ENCODE measurements at regions not wholly inside any gene's neighbourhood (a gene's known extent, or its start where the extent isn't known, plus 50 kb on each side); places are given as distances from the start of the nearest gene placed in this dataset.

- Histone ChIP-seq H3K9ac (ENCODE audit: low read length) (peak overlapping the region; percentile 71), H3K14ac (ENCODE audit: low read length in 2 of 2) (no peak overlapping the region), H2AK5ac (ENCODE audit: low read length, severe bottlenecking) (no peak overlapping the region), H2BK12ac (ENCODE audit: low read length in 2 of 2) (no peak overlapping the region), H2BK5ac (ENCODE audit: low read depth, low read length, poor library complexity, severe bottlenecking) (no peak overlapping the region), H4K8ac (ENCODE audit: low read length) (no peak overlapping the region), H2AFZ (ENCODE audit: low read depth, low read length) (no peak overlapping the region), H3K79me1 (replicated peaks; ENCODE audit: low read length, poor library complexity, severe bottlenecking) (no peaks in the 10 kb centered on the region), H3K27me3 (ENCODE audit: control insufficient read depth in 1 of 2, insufficient read depth in 1 of 2, low read length in 2 of 2) (no peaks in the 10 kb centered on the region), H3K4me1 (ENCODE audit: control insufficient read depth, insufficient read depth, low read depth, low read length) (no peaks in the 10 kb centered on the region), H3K4me2 (ENCODE audit: low read length, poor library complexity, severe bottlenecking) (no peak overlapping the region), H3K36me3 (ENCODE audit: control insufficient read depth in 1 of 2, insufficient read depth in 2 of 2, low read depth in 1 of 2, low read length in 2 of 2) (no peaks in the 10 kb centered on the region), H3K4me3 (ENCODE audit: insufficient read depth in 1 of 2, low read depth in 1 of 2, low read length in 2 of 2) (peak overlapping the region in 1 of 2 experiments; percentile 28), H2BK120ac (ENCODE audit: low read depth, low read length) (no peak overlapping the region), H3K4ac (ENCODE audit: low read depth in 1 of 2, low read length in 2 of 2) (no peak overlapping the region), H4K91ac (ENCODE audit: low read length) (no peak overlapping the region), H3K9me3 (ENCODE audit: control insufficient read depth, low read length) (no peaks in the 10 kb centered on the region), H3K23ac (ENCODE audit: low read length in 2 of 2) (no peak overlapping the region), H2BK15ac (ENCODE audit: low read depth, poor library complexity, severe bottlenecking) (no peak overlapping the region), H3K27ac (ENCODE audit: low read length, poor library complexity, severe bottlenecking) (no peak overlapping the region), H3K18ac (ENCODE audit: low read depth in 1 of 2, low read length in 2 of 2) (no peak overlapping the region)
- WGBS: 61% methylated on average over 2 of the region's 2 CpGs
- peak; percentile 21 for DNase-seq
These were observed 418.8 kb upstream of the SPHKAP start for GRCh38 chr2:228600265-228600664.

- peak overlapping the region; percentile 71 for H3K9ac ChIP-seq (ENCODE audit: low read length)
- H3K14ac ChIP-seq (ENCODE audit: low read length in 2 of 2): no peak overlapping the region
- no peak overlapping the region for H3K18ac ChIP-seq (ENCODE audit: low read depth in 1 of 2, low read length in 2 of 2)
- no peak overlapping the region for H2BK5ac ChIP-seq (ENCODE audit: low read depth, low read length, poor library complexity, severe bottlenecking)
- H3K4me1 ChIP-seq (ENCODE audit: control insufficient read depth, insufficient read depth, low read depth, low read length): no peaks in the 10 kb centered on the region
- no peak overlapping the region for H3K4ac ChIP-seq (ENCODE audit: low read depth in 1 of 2, low read length in 2 of 2)
- no peaks in the 10 kb centered on the region for H3K9me3 ChIP-seq (ENCODE audit: control insufficient read depth, low read length)
- H3K79me1 ChIP-seq (replicated peaks; ENCODE audit: low read length, poor library complexity, severe bottlenecking): no peaks in the 10 kb centered on the region
- no peaks in the 10 kb centered on the region for H3K36me3 ChIP-seq (ENCODE audit: control insufficient read depth in 1 of 2, insufficient read depth in 2 of 2, low read depth in 1 of 2, low read length in 2 of 2)
- no peak for DNase-seq
- H2AFZ ChIP-seq (ENCODE audit: low read depth, low read length): no peak overlapping the region
- no peak overlapping the region for H2BK15ac ChIP-seq (ENCODE audit: low read depth, poor library complexity, severe bottlenecking)
- H4K91ac ChIP-seq (ENCODE audit: low read length): no peak overlapping the region
- H3K4me3 ChIP-seq (ENCODE audit: insufficient read depth in 1 of 2, low read depth in 1 of 2, low read length in 2 of 2): peak overlapping the region in 1 of 2 experiments; percentile 28
- H3K23ac ChIP-seq (ENCODE audit: low read length in 2 of 2): no peak overlapping the region
- no peak overlapping the region for H2BK120ac ChIP-seq (ENCODE audit: low read depth, low read length)
- WGBS: 92% methylated on average over 1 of the region's 1 CpG
- no peak overlapping the region for H3K27ac ChIP-seq (ENCODE audit: low read length, poor library complexity, severe bottlenecking)
- no peak overlapping the region for H3K4me2 ChIP-seq (ENCODE audit: low read length, poor library complexity, severe bottlenecking)
- no peak overlapping the region for H2BK12ac ChIP-seq (ENCODE audit: low read length in 2 of 2)
- no peak overlapping the region for H2AK5ac ChIP-seq (ENCODE audit: low read length, severe bottlenecking)
- no peaks in the 10 kb centered on the region for H3K27me3 ChIP-seq (ENCODE audit: control insufficient read depth in 1 of 2, insufficient read depth in 1 of 2, low read length in 2 of 2)
- no peak overlapping the region for H4K8ac ChIP-seq (ENCODE audit: low read length)
These were observed 418.3 kb upstream of the SPHKAP start for GRCh38 chr2:228599781-228600180.

DNA sequence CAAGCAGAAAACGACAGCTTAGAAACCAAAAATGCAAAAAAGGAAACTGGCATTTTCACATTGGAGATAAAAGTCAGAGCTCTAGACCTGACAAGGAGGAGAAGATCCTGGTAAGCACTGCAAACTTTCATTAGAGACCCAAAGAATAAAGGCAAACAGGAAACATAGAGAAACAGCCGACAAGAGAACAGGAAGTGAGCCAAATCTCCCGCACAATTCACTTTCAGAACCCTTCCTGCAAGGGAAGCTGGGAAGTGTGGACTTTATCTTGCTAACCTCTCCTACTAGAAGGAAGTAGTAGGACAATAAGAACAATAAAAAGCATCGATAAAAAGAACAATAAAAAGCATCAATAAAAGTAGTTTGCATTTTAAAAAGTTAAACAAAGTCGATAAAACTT is 417.8 kb upstream of the SPHKAP start:
- WGBS: 67% methylated on average over 1 of the region's 5 CpGs
- Histone ChIP-seq H2AK5ac (ENCODE audit: low read length, severe bottlenecking) (no peak overlapping the region), H2BK12ac (ENCODE audit: low read length in 2 of 2) (no peak overlapping the region), H3K14ac (ENCODE audit: low read length in 2 of 2) (no peak overlapping the region), H2AFZ (ENCODE audit: low read depth, low read length) (no peak overlapping the region), H3K4me3 (ENCODE audit: insufficient read depth in 1 of 2, low read depth in 1 of 2, low read length in 2 of 2) (no peak overlapping the region), H2BK120ac (ENCODE audit: low read depth, low read length) (no peak overlapping the region), H3K4ac (ENCODE audit: low read depth in 1 of 2, low read length in 2 of 2) (no peak overlapping the region), H4K8ac (ENCODE audit: low read length) (no peak overlapping the region), H3K9me3 (ENCODE audit: control insufficient read depth, low read length) (no peaks in the 10 kb centered on the region), H3K23ac (ENCODE audit: low read length in 2 of 2) (no peak overlapping the region), H2BK5ac (ENCODE audit: low read depth, low read length, poor library complexity, severe bottlenecking) (no peak overlapping the region), H3K79me1 (replicated peaks; ENCODE audit: low read length, poor library complexity, severe bottlenecking) (no peaks in the 10 kb centered on the region), H4K91ac (ENCODE audit: low read length) (no peak overlapping the region), H3K27ac (ENCODE audit: low read length, poor library complexity, severe bottlenecking) (no peak overlapping the region), H3K27me3 (ENCODE audit: control insufficient read depth in 1 of 2, insufficient read depth in 1 of 2, low read length in 2 of 2) (no peaks in the 10 kb centered on the region), H3K9ac (ENCODE audit: low read length) (peak overlapping the region; percentile 20), H2BK15ac (ENCODE audit: low read depth, poor library complexity, severe bottlenecking) (no peak overlapping the region), H3K18ac (ENCODE audit: low read depth in 1 of 2, low read length in 2 of 2) (no peak overlapping the region), H3K36me3 (ENCODE audit: control insufficient read depth in 1 of 2, insufficient read depth in 2 of 2, low read depth in 1 of 2, low read length in 2 of 2) (no peaks in the 10 kb centered on the region), H3K4me2 (ENCODE audit: low read length, poor library complexity, severe bottlenecking) (no peak overlapping the region), H3K4me1 (ENCODE audit: control insufficient read depth, insufficient read depth, low read depth, low read length) (no peaks in the 10 kb centered on the region)
- no peak for DNase-seq

DNA sequence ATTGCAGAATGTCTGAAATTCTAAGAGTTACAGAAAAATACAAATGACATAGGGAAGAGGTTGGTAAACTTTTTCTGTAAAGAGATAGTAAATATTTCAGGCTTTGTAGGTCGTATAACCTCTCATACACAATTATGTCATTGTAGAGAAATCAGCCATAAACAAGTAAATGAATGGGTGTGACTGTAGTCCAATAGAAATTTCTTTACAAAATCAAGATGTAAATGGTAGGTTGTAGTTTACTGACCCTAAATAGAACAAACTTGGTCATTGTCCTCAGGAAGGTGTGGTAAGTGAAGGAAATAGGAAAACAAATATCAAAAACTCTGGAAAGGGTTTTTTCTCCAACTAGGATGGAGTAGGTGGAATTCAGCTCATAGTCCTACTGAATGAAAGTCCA is 415.5 kb upstream of the SPHKAP start:
- H3K27me3 ChIP-seq (ENCODE audit: control insufficient read depth in 1 of 2, insufficient read depth in 1 of 2, low read length in 2 of 2): no peaks in the 10 kb centered on the region
- H3K4me3 ChIP-seq (ENCODE audit: insufficient read depth in 1 of 2, low read depth in 1 of 2, low read length in 2 of 2): no peak overlapping the region
- no peak overlapping the region for H2AFZ ChIP-seq (ENCODE audit: low read depth, low read length)
- H3K79me1 ChIP-seq (replicated peaks; ENCODE audit: low read length, poor library complexity, severe bottlenecking): no peaks in the 10 kb centered on the region
- WGBS: no CpG with 5 or more reads among the region's 1 CpG
- no peak overlapping the region for H3K27ac ChIP-seq (ENCODE audit: low read length, poor library complexity, severe bottlenecking)
- H3K4me1 ChIP-seq (ENCODE audit: control insufficient read depth, insufficient read depth, low read depth, low read length): no peaks in the 10 kb centered on the region
- H3K9ac ChIP-seq (ENCODE audit: low read length): no peak overlapping the region
- H2AK5ac ChIP-seq (ENCODE audit: low read length, severe bottlenecking): no peak overlapping the region
- H2BK15ac ChIP-seq (ENCODE audit: low read depth, poor library complexity, severe bottlenecking): no peak overlapping the region
- no peak overlapping the region for H3K18ac ChIP-seq (ENCODE audit: low read depth in 1 of 2, low read length in 2 of 2)
- no peak overlapping the region for H3K4me2 ChIP-seq (ENCODE audit: low read length, poor library complexity, severe bottlenecking)
- H4K91ac ChIP-seq (ENCODE audit: low read length): no peak overlapping the region
- H3K36me3 ChIP-seq (ENCODE audit: control insufficient read depth in 1 of 2, insufficient read depth in 2 of 2, low read depth in 1 of 2, low read length in 2 of 2): no peaks in the 10 kb centered on the region
- H2BK120ac ChIP-seq (ENCODE audit: low read depth, low read length): no peak overlapping the region
- no peak overlapping the region for H3K14ac ChIP-seq (ENCODE audit: low read length in 2 of 2)
- no peak overlapping the region for H4K8ac ChIP-seq (ENCODE audit: low read length)
- no peak overlapping the region for H3K4ac ChIP-seq (ENCODE audit: low read depth in 1 of 2, low read length in 2 of 2)
- H2BK5ac ChIP-seq (ENCODE audit: low read depth, low read length, poor library complexity, severe bottlenecking): no peak overlapping the region
- DNase-seq: no peak
- H3K9me3 ChIP-seq (ENCODE audit: control insufficient read depth, low read length): no peaks in the 10 kb centered on the region
- no peak overlapping the region for H2BK12ac ChIP-seq (ENCODE audit: low read length in 2 of 2)
- H3K23ac ChIP-seq (ENCODE audit: low read length in 2 of 2): no peak overlapping the region

Data from mesenchymal stem cell (in vitro differentiated cells and primary cell).